Tibial nerve (tissue), 4 donors: ENCODE measurements at regions not wholly inside any gene's neighbourhood (a gene's known extent, or its start where the extent isn't known, plus 50 kb on each side); places are given as distances from the start of the nearest gene placed in this dataset.

Experiments used
- CTCF ChIP-seq, 5 experiments: fragments of 200-600 bp in 3 of 5; fragments of 450-650 bp in 2 of 5; sonication (generic) in 3 of 5; IDR thresholded peaks; one replicate each; pipeline ENCODE4 v1.5.1; 2016 to 2019; ENCODE audit warnings: antibody characterized with exemption in 5 of 5, mild to moderate bottlenecking in 3 of 5, moderate library complexity in 2 of 5
- EP300 ChIP-seq, 2 donors: sonication (generic); formaldehyde crosslinking; IDR thresholded peaks; one replicate each; pipeline ENCODE4 v1.6.1; 2017; ENCODE audit warnings: antibody characterized with exemption in 2 of 2, mild to moderate bottlenecking in 1 of 2
- POLR2A ChIP-seq, 2 donors: fragments of 450-650 bp; IDR thresholded peaks; one replicate each; pipeline ENCODE4 v1.6.1; 2017; ENCODE audit warnings: antibody characterized with exemption in 2 of 2, mild to moderate bottlenecking in 2 of 2, moderate library complexity in 2 of 2

GRCh38 chr5:4233671-4234070 lies 638.0 kb downstream of the IRX1 start:
- TF ChIP-seq CTCF (IDR thresholded peaks at IDR 0.05) (no peak), EP300 (IDR thresholded peaks at IDR 0.05) (no peak), POLR2A (IDR thresholded peaks at IDR 0.05) (no peak)
